ENCODE measurements at regions not wholly inside any gene's neighbourhood (a gene's known extent, or its start where the extent isn't known, plus 50 kb on each side); places are given as distances from the start of the nearest gene placed in this dataset.

- Histone ChIP-seq H2AFZ (ENCODE audit: control insufficient read depth, low read length) (no peak overlapping the region), H3K9ac (ENCODE audit: control insufficient read depth, extremely low read depth, insufficient read depth, low read length) (no peak overlapping the region), H3K79me2 (ENCODE audit: control insufficient read depth, insufficient read depth, low read length) (no peaks in the 10 kb centered on the region), H3K9me1 (ENCODE audit: control insufficient read depth, extremely low read depth, insufficient read depth, low read length) (no peaks in the 10 kb centered on the region), H3K4me3 (ENCODE audit: control insufficient read depth in 2 of 3, extremely low read depth in 1 of 3, insufficient read depth in 2 of 3, low read depth in 1 of 3, low read length in 3 of 3) (no peak overlapping the region), H3K27me3 (ENCODE audit: control insufficient read depth, extremely low read depth, insufficient read depth, low read length) (no peaks in the 10 kb centered on the region), H3K27ac (ENCODE audit: control insufficient read depth, insufficient read depth, low read length) (no peak overlapping the region), H3K9me3 (ENCODE audit: control insufficient read depth, low read depth, low read length) (no peaks in the 10 kb centered on the region), H3K4me2 (ENCODE audit: control insufficient read depth, extremely low read depth, insufficient read depth, low read depth, low read length) (no peak overlapping the region), H4K20me1 (ENCODE audit: control insufficient read depth, extremely low read depth, insufficient read depth, low read length) (no peaks in the 10 kb centered on the region), H3K4me1 (ENCODE audit: control insufficient read depth, extremely low read depth, insufficient read depth, low read length) (peaks cover 4% of the 10 kb centered on the region), H3K36me3 (ENCODE audit: control insufficient read depth in 2 of 2, extremely low read depth in 1 of 2, insufficient read depth in 2 of 2, low read length in 2 of 2) (no peaks in the 10 kb centered on the region)
- TF ChIP-seq CTCF (optimal IDR thresholded peaks at IDR 0.05 in 1 of 3, IDR thresholded peaks at IDR 0.05 in 1 of 3, conservative IDR thresholded peaks at IDR 0.05 in 1 of 3; ENCODE audit: extremely low read depth in 1 of 3, insufficient read depth in 2 of 3, low read length in 3 of 3): no peak
- no peak for TF ChIP-seq EZH2 (IDR thresholded peaks at IDR 0.05; ENCODE audit: low read length)
- DNase-seq (ENCODE audit: low read depth, low spot score) (no peak), FAIRE-seq (no peak)
- dilution Hi-C loops (cut with MboI; ENCODE audit: extremely low pct_ligation_motif_present, low sequenced_read_pairs): no loop called here
These were observed 232.9 kb downstream of the SPTSSA start for GRCh38 chr14:34229140-34229539.

GRCh38 chr14:34228650-34228976 lies 233.4 kb downstream of the SPTSSA start:
- Histone ChIP-seq H3K27me3 (ENCODE audit: control insufficient read depth, extremely low read depth, insufficient read depth, low read length) (no peaks in the 10 kb centered on the region), H3K9me1 (ENCODE audit: control insufficient read depth, extremely low read depth, insufficient read depth, low read length) (no peaks in the 10 kb centered on the region), H3K4me1 (ENCODE audit: control insufficient read depth, extremely low read depth, insufficient read depth, low read length) (peaks cover 4% of the 10 kb centered on the region), H3K27ac (ENCODE audit: control insufficient read depth, insufficient read depth, low read length) (no peak overlapping the region), H4K20me1 (ENCODE audit: control insufficient read depth, extremely low read depth, insufficient read depth, low read length) (no peaks in the 10 kb centered on the region), H3K4me2 (ENCODE audit: control insufficient read depth, extremely low read depth, insufficient read depth, low read depth, low read length) (no peak overlapping the region), H3K79me2 (ENCODE audit: control insufficient read depth, insufficient read depth, low read length) (no peaks in the 10 kb centered on the region), H3K36me3 (ENCODE audit: control insufficient read depth in 2 of 2, extremely low read depth in 1 of 2, insufficient read depth in 2 of 2, low read length in 2 of 2) (no peaks in the 10 kb centered on the region), H3K9ac (ENCODE audit: control insufficient read depth, extremely low read depth, insufficient read depth, low read length) (no peak overlapping the region), H3K4me3 (ENCODE audit: control insufficient read depth in 2 of 3, extremely low read depth in 1 of 3, insufficient read depth in 2 of 3, low read depth in 1 of 3, low read length in 3 of 3) (no peak overlapping the region), H3K9me3 (ENCODE audit: control insufficient read depth, low read depth, low read length) (no peaks in the 10 kb centered on the region), H2AFZ (ENCODE audit: control insufficient read depth, low read length) (no peak overlapping the region)
- TF ChIP-seq CTCF (optimal IDR thresholded peaks at IDR 0.05 in 1 of 3, IDR thresholded peaks at IDR 0.05 in 1 of 3, conservative IDR thresholded peaks at IDR 0.05 in 1 of 3; ENCODE audit: extremely low read depth in 1 of 3, insufficient read depth in 2 of 3, low read length in 3 of 3) (no peak), EZH2 (IDR thresholded peaks at IDR 0.05; ENCODE audit: low read length) (no peak)
- FAIRE-seq (no peak), DNase-seq (ENCODE audit: low read depth, low spot score) (no peak)
- dilution Hi-C loops (cut with MboI; ENCODE audit: extremely low pct_ligation_motif_present, low sequenced_read_pairs): no loop called here

Data from keratinocyte (primary cell).